HG02870 (cell line): ENCODE measurements at regions not wholly inside any gene's neighbourhood (a gene's known extent, or its start where the extent isn't known, plus 50 kb on each side); places are given as distances from the start of the nearest gene placed in this dataset.
A peak's percentile ranks its signal among the peaks of the same experiment; 100 is the strongest.

Experiments used
- ATAC-seq: cut with Tn5 transposase; IDR thresholded peaks from one replicate; pipeline ENCODE4 v1.9.1; 2021; ENCODE audit warnings: mild to moderate bottlenecking, moderate library complexity; ENCODE audit not compliant: unreplicated experiment

DNA sequence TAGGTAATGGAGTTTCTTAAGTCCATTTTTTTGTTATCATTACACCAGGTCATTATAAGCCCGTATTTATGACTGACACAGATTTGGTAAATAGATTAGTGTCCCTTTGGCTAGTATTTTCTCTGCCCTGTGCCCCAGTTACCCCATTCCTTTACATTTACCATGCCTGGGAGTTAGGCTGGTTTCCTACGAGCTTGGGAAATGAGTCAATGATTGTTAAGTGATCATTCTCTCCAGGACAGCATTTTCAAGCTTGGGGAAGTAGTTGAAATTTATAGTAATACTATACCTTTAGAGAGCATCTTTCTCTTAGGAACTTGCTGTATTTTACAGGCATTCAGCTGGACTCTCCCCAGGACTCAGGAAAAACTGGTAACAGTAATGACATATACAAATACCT is 573.1 kb downstream of the TLE4 start:
- no peak for ATAC-seq

DNA sequence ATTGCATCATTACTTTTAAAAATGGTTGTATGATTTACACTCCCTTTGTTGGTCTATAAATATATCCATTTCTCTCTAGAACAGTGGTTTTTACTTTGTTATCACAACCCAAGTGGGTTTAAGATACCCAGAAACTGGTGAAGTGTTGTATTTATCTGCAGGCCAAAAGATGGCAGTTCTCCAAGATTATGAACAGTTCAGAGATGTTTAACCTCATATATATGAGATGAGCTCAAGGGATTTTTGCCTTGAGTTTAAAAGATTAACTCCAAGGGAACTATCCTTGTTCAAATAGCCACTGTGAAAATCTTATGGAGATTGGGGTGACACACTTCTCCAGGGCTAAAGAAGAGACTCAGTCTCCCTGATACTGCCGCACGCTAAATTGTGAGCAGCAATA is 572.6 kb downstream of the TLE4 start:
- no peak for ATAC-seq

DNA sequence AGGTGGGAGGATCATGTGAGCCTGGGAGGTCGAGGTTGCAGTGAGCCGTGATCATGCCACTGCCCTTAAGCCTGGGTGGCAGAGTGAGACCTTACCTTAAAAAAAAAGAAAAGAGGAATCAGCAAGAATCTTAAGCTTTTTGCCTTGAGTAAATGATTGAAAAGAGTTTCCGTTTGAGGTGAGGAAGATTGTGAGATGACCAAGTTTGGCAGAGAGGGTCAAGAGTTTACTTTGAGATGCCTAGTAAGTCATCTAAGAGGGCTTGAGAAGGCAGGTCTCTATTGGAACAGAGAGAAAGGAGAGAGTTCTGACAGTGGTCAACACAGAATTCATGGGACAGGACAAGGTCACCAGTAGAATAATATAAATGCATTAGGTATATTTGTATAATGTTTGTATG is 572.1 kb downstream of the TLE4 start:
- no peak for ATAC-seq

DNA sequence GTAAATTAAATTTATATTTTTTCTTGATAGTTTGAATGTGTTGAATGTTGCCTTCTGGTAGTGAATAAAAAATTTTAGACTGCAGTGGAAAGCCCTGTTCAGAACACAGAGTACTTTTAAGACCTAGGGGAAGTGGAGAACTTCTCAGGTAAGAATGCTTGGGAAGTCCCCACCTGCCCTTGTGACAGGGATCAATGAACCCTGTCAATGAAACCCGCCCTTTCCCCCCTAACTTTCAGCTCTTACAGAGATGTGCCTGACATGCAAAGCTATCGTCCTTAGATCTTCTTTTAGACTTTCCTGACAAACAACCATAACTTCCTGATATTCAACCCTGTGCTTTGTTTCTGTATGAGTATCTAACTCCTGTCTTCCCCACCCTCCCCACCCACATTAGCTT is 562.7 kb downstream of the TLE4 start:
- ATAC-seq, result peak; percentile 97

DNA sequence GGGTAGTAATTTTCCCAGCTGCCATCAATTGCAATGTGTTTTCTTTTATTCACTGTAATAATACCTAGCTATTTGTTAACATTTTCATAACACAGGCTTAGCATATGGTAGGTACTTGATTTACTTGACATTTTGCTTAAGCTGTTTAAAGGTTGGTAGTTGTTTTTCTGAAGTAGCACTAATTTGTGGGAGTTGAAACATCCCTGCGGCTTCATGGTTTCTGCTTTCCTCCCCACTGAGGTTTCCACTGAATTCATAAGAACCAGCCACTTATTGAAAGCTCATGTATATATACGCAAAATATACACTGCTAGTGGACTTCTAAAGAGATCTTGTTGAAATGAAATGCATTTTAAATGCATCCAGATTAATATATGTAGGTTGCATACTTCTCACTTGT is 559.9 kb downstream of the TLE4 start:
- no peak for ATAC-seq

DNA sequence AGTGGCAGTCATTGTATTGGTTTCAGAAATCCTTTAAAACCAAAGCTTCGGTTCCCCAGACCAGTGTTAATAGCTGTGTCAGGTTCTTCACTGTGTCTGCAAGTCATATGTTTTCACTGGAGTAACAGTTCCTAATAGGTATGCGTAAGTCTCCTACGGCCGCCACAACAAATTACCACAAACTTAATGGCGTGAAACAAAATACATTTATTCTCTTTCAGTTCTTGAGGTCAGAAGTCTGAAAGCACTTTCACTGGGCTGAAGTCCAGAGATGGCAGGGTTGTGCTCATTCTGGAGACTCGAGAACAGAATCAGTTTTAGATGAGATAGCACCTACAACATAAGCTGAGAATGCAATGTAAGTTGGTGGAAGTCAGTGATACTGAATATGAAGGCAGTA is 556.2 kb downstream of the TLE4 start:
- ATAC-seq, result peak; percentile 45

DNA sequence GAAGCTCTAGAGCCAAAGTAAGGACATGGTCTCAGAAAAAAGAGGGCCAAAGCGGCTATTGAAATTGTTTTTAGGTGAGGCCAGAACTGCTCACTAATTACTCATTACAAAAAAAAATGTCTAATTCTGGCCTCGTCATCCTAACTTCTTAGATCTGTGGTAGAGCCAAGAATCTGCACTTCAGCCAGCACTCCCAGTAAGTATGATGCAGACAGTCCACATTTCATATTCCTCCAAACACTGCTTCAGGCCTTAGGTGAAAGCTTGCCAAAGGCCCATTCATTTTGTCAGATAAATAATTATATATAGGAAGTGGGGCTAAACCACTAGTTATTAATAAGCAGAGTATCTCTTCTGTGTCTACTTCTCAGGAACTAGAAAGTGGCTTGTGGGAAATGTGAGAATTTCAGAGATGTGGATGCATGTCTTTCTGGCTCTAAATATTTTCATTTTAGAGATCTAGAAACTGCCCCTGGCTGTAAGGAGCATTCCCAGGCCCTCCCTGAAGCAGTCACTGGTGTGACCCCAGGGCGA is 554.0 kb downstream of the TLE4 start:
- no peak for ATAC-seq

DNA sequence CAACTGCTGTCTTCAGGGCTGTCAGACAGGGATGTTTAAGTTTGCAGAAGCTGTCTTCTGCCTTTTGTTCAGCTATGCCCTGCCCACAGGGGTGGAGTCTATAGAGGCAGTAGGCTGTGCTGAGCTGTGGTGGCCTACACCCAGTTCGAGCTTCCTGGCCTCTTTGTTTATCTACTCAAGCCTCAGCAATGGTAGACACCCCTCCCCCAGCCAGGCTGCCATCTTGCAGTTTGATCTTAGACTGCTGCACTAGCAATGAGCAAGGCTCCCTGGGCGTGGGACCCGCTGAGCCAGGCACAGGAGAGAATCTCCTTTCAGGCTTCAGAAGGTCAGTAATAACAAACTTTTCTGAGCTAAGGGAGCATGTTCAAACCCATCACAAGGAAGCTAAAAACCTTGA is 545.3 kb downstream of the TLE4 start:
- ATAC-seq, result no peak

DNA sequence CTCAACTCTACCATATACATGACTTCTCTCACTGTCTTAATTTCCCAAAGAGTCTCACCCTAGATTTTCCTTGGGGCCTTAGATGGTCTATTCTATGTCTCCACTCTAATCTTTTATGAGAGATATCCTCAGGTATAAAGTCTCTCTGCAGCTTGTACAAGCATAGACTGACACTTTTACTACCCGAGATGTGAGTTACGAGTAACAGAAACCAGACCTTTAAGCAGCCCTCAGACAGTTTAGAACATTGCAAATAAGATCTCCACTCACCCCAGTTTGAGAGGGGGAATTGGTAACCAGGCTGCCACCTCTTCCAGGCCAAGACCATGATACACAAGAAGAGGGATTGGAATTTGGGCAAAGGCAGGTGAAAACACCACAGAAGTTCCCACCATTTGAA is 542.5 kb downstream of the TLE4 start:
- no peak for ATAC-seq

DNA sequence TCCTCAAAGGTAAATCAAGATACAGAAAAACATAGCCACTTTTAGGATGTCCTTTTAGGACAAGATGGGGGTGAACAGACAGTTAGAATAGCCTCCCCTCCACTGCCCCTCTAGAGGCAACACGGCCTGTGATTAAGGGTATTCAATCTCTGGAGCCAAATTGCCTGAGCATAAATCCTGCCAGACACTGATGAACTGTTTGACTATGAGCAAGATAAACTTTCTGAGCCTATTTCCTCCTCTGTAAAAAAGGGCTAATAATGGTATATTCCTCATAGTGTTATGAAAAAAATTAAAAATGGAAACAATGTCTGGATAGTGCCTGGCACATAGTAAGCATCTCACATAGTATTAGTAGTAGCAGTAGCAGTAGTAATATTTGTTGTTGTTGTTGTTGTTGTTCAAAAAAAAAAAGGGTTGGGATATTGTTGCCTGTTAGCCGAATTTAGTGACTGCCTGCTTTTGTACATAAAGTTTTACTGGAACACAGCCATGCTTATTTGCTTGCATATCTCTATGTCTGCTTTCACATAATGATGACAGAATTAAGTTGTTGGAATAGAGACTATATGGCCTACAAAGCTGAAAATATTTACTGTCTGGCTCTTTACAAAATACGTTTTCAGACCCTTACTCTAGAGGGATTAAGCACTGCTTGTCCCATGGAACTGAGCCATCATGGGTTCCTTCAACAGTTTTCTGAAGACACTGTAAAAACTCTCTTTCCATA is 536.3 kb downstream of the TLE4 start:
- ATAC-seq, result no peak

DNA sequence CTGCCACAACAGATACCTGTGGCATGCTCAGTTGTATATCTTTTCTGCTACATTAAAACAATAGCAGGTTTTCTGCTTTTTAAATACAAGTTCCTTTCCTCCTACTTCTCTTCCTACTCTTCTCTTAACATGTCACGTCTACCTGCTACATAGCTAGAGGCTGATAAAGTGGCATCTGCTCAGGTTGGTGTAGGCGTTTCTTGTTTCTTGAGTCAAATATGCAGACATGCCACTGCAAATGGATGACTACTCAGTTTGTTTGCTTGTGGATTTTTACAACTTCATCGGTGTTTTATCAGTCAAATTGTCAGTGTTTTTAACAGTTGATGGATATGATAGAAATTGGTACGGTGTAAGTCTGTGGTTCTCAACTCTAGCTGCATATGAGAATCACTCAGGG is 525.7 kb downstream of the TLE4 start:
- ATAC-seq, result no peak

DNA sequence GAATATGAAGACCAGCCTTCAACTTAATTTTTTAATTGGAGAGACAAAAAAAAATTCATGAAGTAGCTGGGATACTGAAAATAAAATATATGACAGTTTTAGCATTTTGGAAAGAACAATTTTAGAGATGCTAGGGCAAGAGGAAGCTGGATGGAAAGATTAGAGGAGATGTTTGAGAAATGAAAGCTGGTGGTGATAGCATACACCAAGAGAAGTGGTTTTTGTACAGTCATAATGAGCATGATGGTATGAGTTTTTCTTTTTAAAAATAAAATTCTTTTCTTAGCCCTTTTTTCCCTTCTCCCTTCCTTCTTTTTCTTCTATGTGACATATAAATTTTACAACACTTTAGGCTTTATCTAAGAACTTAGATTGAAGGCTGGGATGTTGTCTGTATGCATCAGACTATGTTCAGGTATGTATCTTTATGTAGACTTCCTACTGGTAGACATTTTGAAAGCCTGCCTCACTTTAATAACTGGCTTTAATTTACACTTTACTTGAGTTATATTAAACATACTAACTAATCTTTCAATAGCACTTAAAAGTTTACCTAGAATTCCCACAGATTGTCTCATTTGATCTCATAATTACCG is 522.5 kb downstream of the TLE4 start:
- peak; percentile 83 for ATAC-seq

DNA sequence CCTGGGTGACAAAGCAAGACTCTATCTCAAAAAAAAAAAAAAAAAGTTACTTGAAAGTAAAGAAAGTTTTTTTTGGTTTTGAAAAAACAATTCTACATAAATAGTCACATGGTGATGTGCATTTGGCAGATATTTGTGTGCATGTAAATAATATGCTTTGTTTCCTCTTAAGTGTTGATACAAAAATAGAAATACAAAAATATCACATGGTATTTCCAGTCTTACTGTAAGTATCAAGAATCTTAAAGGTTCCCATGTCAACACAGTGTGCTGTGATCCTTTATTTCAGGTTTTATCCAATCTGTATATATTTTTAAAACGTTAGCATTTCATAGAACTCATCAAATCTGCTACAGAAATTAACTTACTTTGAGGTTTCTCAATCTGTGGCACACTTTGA is 521.9 kb downstream of the TLE4 start:
- ATAC-seq, result no peak

DNA sequence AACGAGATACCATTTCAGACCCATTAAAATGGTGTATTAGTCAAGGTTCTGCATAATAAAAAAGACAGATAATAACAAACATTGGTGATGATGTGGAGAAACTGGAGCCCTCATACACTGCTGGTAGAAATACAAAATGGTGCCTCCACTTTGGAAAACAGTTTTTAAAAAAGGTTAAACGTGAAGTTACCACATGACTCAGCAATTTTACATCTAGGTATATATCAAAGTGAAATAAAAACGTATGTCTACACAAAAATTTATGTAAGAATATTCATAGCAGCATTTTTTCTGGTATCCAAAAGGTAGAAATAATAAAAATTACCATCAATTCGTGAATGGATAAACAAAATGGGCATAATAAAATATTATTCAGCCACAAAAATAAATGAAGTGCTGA is 519.8 kb downstream of the TLE4 start:
- ATAC-seq, result no peak

DNA sequence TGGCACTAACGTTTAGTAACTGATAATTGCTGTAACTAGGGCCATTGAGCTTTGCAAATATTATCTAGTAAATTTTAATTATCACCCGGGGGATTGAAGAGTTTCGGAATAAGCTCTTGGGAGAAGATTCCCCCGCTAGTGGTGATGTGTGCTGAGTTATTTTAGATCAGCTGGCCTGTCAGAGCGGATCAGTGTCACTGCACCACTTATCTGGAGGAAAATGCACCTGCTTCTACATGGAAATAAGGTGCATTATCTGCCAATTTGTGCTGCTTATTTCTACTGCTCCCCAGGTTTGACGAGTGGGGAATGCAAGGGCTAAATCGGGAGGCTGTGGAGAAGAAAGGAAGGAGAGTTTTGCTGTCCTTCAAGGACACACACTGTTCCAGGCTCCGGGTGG is 518.6 kb downstream of the TLE4 start:
- ATAC-seq, result no peak

DNA sequence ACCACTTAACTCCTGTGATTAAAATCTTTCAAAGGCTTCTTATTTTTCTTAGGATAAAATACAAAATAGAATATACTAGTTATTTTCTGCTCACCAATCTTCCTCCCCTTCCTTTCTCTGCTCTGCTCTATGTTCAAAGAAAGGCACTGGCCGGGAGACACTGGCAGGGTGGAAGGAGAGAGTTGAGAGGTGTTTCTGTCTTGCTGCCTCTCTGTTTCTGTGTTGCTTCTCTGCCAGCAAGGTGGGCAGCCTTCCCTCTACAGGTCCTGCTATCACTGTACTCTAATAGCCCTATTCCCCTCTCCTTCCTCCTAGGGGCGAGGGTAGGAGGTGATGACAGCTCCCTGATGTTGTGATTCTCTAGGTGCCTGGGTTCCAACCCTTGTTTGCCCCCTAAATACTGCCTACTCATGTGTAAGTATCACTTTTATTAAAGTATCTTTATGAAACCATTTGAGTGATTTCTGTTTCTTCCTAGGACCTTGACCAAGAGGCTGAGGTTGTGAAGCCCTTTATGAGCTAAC is 515.1 kb downstream of the TLE4 start:
- ATAC-seq, result no peak

DNA sequence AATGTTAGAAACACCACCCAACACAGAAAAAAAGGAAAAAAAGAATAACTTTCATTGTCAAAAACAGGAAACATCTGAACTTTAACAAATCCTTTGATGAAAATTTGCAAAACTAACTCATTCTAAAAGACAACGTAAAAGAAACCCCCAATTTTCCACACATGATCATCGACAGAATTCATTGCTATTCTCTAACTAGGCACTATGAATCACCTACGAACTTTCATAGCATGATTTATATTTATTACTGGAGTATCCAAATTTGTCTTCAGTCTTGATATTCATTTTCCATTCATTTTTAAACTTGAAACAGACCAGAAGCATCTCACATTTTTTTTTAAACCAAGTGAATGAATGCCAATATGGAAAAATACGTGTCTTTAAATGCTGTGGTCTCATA is 514.6 kb downstream of the TLE4 start:
- ATAC-seq, result no peak

DNA sequence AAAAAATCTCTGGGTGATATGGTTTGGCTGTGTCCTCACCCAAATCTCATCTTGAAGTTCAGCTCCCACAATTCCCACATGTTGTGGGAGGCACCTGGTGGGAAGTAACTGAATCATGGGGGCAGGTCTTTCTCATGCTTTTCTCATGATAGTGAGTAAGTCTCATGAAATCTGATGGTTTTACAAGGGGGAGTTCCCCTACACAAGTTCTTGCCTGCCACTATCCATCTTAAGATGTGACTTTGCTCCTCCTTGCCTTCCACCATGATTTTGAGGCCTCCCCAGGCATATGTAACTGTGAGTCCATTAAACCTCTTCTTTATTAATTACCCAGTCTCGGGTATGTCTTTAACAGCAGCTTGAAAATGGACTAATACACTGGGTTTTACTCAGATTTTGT is 513.9 kb downstream of the TLE4 start:
- no peak for ATAC-seq

DNA sequence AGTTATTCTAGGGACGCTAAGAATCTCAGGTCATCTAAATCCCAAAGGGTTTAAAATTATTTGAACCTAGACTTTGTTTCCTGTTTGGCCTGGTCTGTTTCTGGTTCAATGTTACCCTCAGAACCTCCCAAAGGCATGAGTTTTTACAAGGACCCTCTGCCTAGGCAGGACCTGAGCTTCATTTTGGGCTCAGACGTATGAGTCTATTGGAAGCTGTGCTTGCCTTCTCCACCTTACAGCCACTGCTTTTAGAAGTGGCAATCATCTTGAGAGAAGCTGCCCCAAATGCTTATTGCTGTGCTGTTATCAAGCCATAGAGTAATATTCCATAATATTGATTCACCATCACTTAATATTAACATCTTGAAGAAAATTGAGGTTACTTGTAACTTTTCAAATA is 510.4 kb downstream of the TLE4 start:
- no peak for ATAC-seq

DNA sequence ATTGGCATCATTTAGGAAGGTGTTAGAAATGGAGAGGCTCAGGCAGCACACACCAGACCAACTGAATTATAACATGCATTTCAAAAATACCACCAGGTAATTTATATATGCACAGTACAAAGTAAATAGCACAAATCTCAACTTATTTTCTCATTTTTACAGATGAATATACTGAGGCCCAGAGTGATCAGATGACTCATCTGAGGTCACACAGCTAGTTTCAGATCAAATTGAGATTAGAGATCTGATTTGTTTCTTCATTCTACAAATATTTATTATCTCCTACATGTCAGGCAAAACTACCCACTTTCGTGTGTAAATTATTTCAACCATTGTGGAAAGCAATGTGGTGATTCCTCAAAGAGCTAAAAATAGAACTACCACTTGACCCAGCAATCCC is 507.1 kb downstream of the TLE4 start:
- no peak for ATAC-seq

DNA sequence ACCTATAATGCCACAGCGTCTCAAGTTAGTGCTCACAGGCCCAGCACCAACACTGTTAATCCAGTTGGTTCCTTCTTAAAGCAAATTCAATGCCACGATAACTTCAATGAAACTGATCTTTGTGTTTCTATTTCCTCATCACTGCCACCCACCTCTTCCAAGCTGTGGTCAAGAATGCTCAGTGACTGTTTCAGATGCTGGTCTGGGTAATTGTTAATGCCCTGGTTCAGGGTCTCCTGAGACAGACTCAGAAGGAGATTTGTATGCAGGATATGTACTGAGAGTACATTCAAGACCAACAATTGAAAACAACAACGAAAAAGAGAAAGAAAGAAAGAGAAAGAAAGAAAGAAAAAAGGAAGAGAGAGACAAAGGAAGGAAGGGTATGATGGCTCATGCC is 505.3 kb downstream of the TLE4 start:
- ATAC-seq, result no peak

DNA sequence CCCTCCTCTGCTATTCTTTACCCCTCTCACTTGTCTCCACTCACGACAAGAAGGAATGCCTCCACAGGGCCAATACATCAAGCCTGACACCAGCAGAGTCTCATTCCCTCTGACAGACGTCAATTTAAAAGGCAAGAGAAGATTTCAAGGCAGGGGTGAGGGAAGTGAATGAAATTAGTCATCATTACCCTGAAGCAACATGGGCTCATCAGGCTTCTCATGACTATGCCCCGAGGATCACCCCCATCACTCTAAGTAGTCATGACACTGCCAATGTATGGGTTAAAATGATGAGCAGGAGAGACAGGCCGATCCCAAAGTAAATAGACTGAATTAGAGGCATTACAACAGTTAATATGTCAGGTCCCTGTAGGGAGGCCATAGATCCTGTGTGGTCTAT is 504.4 kb downstream of the TLE4 start:
- ATAC-seq, result no peak

DNA sequence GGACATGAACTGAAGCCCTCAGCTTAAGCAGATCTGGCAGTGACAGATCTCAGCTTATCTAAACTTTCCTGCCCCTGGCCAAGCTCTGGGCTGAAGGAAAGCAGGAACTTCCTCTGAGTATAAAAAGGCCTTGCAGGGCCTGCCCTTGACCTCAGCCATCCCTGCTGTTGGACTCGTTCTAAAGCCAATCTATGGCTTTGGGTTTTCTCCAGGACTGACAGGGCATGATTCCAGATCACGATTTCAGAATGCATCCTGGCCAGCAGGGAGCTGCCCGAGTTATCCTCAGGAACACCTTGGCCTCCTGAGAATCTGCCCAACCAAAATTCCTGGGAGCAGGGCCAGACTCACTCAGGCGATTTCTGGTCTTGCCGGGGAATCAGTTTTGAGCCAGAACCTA is 502.7 kb downstream of the TLE4 start:
- ATAC-seq, result no peak
